C4-2B (cell line): ENCODE measurements at regions not wholly inside any gene's neighbourhood (a gene's known extent, or its start where the extent isn't known, plus 50 kb on each side); places are given as distances from the start of the nearest gene placed in this dataset.
"Not testable (repeated sequence)": the region's sequence is repeated elsewhere in the genome, so short reads cannot be mapped to it uniquely, and the experiment has no call there.

Experiments used
- CTCF ChIP-seq: fragments of 450-650 bp; conservative IDR thresholded peaks from 2 replicates; pipeline ENCODE4 v1.5.1; 2017; ENCODE audit warnings: mild to moderate bottlenecking
- ZFX ChIP-seq: fragments of 450-650 bp; IDR thresholded peaks from 2 replicates; pipeline ENCODE4 v1.6.1; 2017

GRCh38 chrX:139398258-139398657 lies 132.3 kb upstream of the F9 start:
- not testable (repeated sequence) for TF ChIP-seq CTCF, ZFX
